ENCODE measurements at regions not wholly inside any gene's neighbourhood (a gene's known extent, or its start where the extent isn't known, plus 50 kb on each side); places are given as distances from the start of the nearest gene placed in this dataset.

- Histone ChIP-seq H3K36me3 (replicated peaks in 1 of 2; ENCODE audit: control insufficient read depth in 1 of 2, insufficient read depth in 2 of 2, low read length in 1 of 2) (no peaks in the 10 kb centered on the region), H3K79me2 (ENCODE audit: insufficient read depth) (no peaks in the 10 kb centered on the region), H3K27me3 (ENCODE audit: insufficient read depth) (no peaks in the 10 kb centered on the region)
These were observed 734.9 kb downstream of the NUP35 start for GRCh38 chr2:183859129-183859528.

More at GRCh38 chr2:183859129-183859528, 734.9 kb downstream of the NUP35 start:
- Histone ChIP-seq H3K4me2 (no peak overlapping the region), H2AFZ (ENCODE audit: low read depth) (peak overlapping the region; percentile 6; the same call in 1 of the 2 replicates), H3F3A (replicated peaks; ENCODE audit: insufficient read depth) (no peaks in the 10 kb centered on the region), H3K27ac (ENCODE audit: low read depth in 2 of 2, low read length in 1 of 2) (no peak overlapping the region), H3K4me1 (ENCODE audit: control insufficient read depth in 1 of 2, insufficient read depth in 2 of 2, low read depth in 1 of 2, low read length in 1 of 2) (no peaks in the 10 kb centered on the region), H3K9me3 (no peaks in the 10 kb centered on the region), H4K20me1 (ENCODE audit: insufficient read depth) (no peaks in the 10 kb centered on the region), H3K4me3 (ENCODE audit: low read depth in 2 of 2, low read length in 1 of 2) (no peak overlapping the region), H3K9ac (no peak overlapping the region), H3K9me2 (no peaks in the 10 kb centered on the region)
- CTCF ChIA-PET = no interaction called here
- POLR2A ChIA-PET = no interaction called here
- WGBS (ENCODE audit: low lambda C conversion rate) = 36% methylated on average over 2 of the region's 2 CpGs
- TF ChIP-seq NFIC (IDR thresholded peaks at IDR 0.05; ENCODE audit: borderline replicate concordance) (no peak), REST (IDR thresholded peaks at IDR 0.05; ENCODE audit: low read depth, low read length) (no peak), RCOR1 (IDR thresholded peaks at IDR 0.05; ENCODE audit: low read length) (no peak), FOSL2 (IDR thresholded peaks at IDR 0.05; ENCODE audit: borderline replicate concordance, low read depth) (no peak), MXI1 (IDR thresholded peaks at IDR 0.05; ENCODE audit: low read depth, low read length) (no peak), JUND (IDR thresholded peaks at IDR 0.05) (no peak), EZH2phosphoT487 (IDR thresholded peaks at IDR 0.05; ENCODE audit: borderline replicate concordance, low read depth) (no peak), SMC3 (IDR thresholded peaks at IDR 0.05; ENCODE audit: low read depth, low read length) (no peak), TEAD4 (IDR thresholded peaks at IDR 0.05; ENCODE audit: borderline replicate concordance, insufficient read depth) (no peak), CHD2 (IDR thresholded peaks at IDR 0.05; ENCODE audit: low read length, partially characterized antibody) (no peak), CTCF (IDR thresholded peaks at IDR 0.05) (no peak), USF2 (IDR thresholded peaks at IDR 0.05; ENCODE audit: borderline replicate concordance, low read depth, low read length) (no peak), RAD21 (IDR thresholded peaks at IDR 0.05; ENCODE audit: low read length) (no peak), PBX3 (IDR thresholded peaks at IDR 0.05) (no peak)
- DNase-seq = no peak

All from SK-N-SH (cell line).